CD14-positive monocyte (primary cell): ENCODE measurements at regions not wholly inside any gene's neighbourhood (a gene's known extent, or its start where the extent isn't known, plus 50 kb on each side); places are given as distances from the start of the nearest gene placed in this dataset.

ENCODE experiments used
- DNase-seq, 3 donors: peaks; one replicate each; pipeline ENCODE4 v3.0.0-alpha.2; 2011 to 2022
- H2AFZ ChIP-seq: 2 replicates; pipeline ENCODE4 v1.6.0; 2012; ENCODE audit warnings: mild to moderate bottlenecking, low read depth, low read length, inconsistent platforms; ENCODE audit not compliant: insufficient read depth, poor library complexity, severe bottlenecking
- H3K27ac ChIP-seq, 2 donors: 1 replicate in 1 of 2; 2 replicates in 1 of 2; pipeline ENCODE4 v1.5.1; 2012 to 2013; ENCODE audit warnings: low read length in 2 of 2, control low read depth in 1 of 2, inconsistent platforms in 1 of 2, low read depth in 1 of 2, mild to moderate bottlenecking in 1 of 2
- H3K27me3 ChIP-seq, 2 donors: one replicate each; pipeline versions ENCODE4 v1.6.0 to v1.6.1; 2011 to 2013; ENCODE audit warnings: low read length in 2 of 2; ENCODE audit not compliant: control insufficient read depth in 2 of 2, insufficient read depth in 2 of 2
- H3K36me3 ChIP-seq, 2 donors: replicated peaks in 1 of 2; 1 replicate in 1 of 2; 2 replicates in 1 of 2; pipeline versions ENCODE4 v1.5.1 to v1.6.1; 2012 to 2013; ENCODE audit warnings: low read length in 2 of 2, control low read depth in 1 of 2, inconsistent platforms in 1 of 2, mild to moderate bottlenecking in 1 of 2; ENCODE audit not compliant: insufficient read depth in 2 of 2, control insufficient read depth in 1 of 2
- H3K4me1 ChIP-seq, 2 donors: 1 replicate in 1 of 2; 2 replicates in 1 of 2; pipeline versions ENCODE4 v1.5.1 to v1.6.1; 2012 to 2013; ENCODE audit warnings: low read length in 2 of 2, control low read depth in 1 of 2, inconsistent platforms in 1 of 2, mild to moderate bottlenecking in 1 of 2, moderate library complexity in 1 of 2; ENCODE audit not compliant: insufficient read depth in 2 of 2, control insufficient read depth in 1 of 2
- H3K4me2 ChIP-seq: replicated peaks from 2 replicates; pipeline ENCODE3; 2012; ENCODE audit warnings: low read length, moderate library complexity, mild to moderate bottlenecking; ENCODE audit not compliant: poor library complexity, severe bottlenecking; ENCODE audit errors: extremely low read depth
- H3K4me3 ChIP-seq, 3 experiments: fragments of 200-600 bp in 1 of 3; sonication (generic) in 1 of 3; replicated peaks in 1 of 3; 1 replicate in 2 of 3; 2 replicates in 1 of 3; pipeline ENCODE4 v1.5.1; 2011 to 2013; ENCODE audit warnings: low read length in 3 of 3, mild to moderate bottlenecking in 3 of 3, control low read depth in 2 of 3, low read depth in 2 of 3, inconsistent platforms in 1 of 3, moderate library complexity in 1 of 3
- H3K79me2 ChIP-seq: 2 replicates; pipeline ENCODE4 v1.6.0; 2012; ENCODE audit warnings: mild to moderate bottlenecking, control low read depth, inconsistent platforms, low read length, moderate library complexity; ENCODE audit not compliant: insufficient read depth
- H3K9ac ChIP-seq: 2 replicates; pipeline ENCODE4 v1.6.0; 2017; ENCODE audit warnings: low read length, mild to moderate bottlenecking; ENCODE audit not compliant: insufficient read depth, poor library complexity, severe bottlenecking
- H3K9me3 ChIP-seq, 2 donors: replicated peaks in 1 of 2; 1 replicate in 1 of 2; 2 replicates in 1 of 2; pipeline versions ENCODE4 v1.5.1 to v1.6.1; 2012 to 2013; ENCODE audit warnings: low read length in 2 of 2, control low read depth in 1 of 2; ENCODE audit not compliant: control insufficient read depth in 1 of 2, insufficient read depth in 1 of 2
- H4K20me1 ChIP-seq: 2 replicates; pipeline ENCODE4 v1.6.0; 2012; ENCODE audit warnings: mild to moderate bottlenecking, low read length, control low read depth, moderate library complexity; ENCODE audit not compliant: insufficient read depth
- H3K27ac Mint-ChIP-seq, 7 donors: one replicate each; pipeline ENCODE4 v1.8.0; 2020; ENCODE audit warnings: mild to moderate bottlenecking in 7 of 7, mixed read lengths in 7 of 7, moderate library complexity in 6 of 7, inconsistent platforms in 2 of 7
- H3K27me3 Mint-ChIP-seq, 3 donors: one replicate each; pipeline ENCODE4 v1.8.0; 2021 to 2022; ENCODE audit warnings: low read depth in 3 of 3, mild to moderate bottlenecking in 3 of 3, mixed read lengths in 3 of 3, moderate library complexity in 3 of 3, inconsistent platforms in 1 of 3
- H3K36me3 Mint-ChIP-seq, 2 donors: one replicate each; pipeline ENCODE4 v1.8.0; 2020; ENCODE audit warnings: mixed read lengths in 2 of 2, inconsistent platforms in 1 of 2, mild to moderate bottlenecking in 1 of 2
- H3K4me1 Mint-ChIP-seq: one replicate; pipeline ENCODE4 v1.8.0; 2020; ENCODE audit warnings: mild to moderate bottlenecking, mixed read lengths
- H3K4me3 Mint-ChIP-seq, 2 donors: one replicate each; pipeline ENCODE4 v1.8.0; 2020; ENCODE audit warnings: mild to moderate bottlenecking in 2 of 2, mixed read lengths in 2 of 2, moderate library complexity in 1 of 2
- H3K9me3 Mint-ChIP-seq, 7 donors: one replicate each; pipeline ENCODE4 v1.8.0; 2020 to 2022; ENCODE audit warnings: mixed read lengths in 7 of 7, mild to moderate bottlenecking in 6 of 7, moderate library complexity in 6 of 7, inconsistent platforms in 2 of 7
- WGBS: methylation state at CpG from one replicate; pipeline ENCODE4 v1.1.5; 2013; ENCODE audit warnings: missing lambda C conversion rate; ENCODE audit not compliant: insufficient coverage; 5-methylcytosine and 5-hydroxymethylcytosine counted together
- intact Hi-C, 2 donors: fragments of 100-400 bp; cut with micrococcal nuclease; formaldehyde crosslinking; loops; one replicate each; pipeline versions ENCODE4 v1.15.0 to v1.15.1; 2023
- TF ChIP-seq, protein P1 (sequence below): fragments of 200-600 bp; IDR thresholded peaks from one replicate; pipeline ENCODE4 v1.8.0; 2022; ENCODE audit warnings: antibody characterized with exemption, mild to moderate bottlenecking

DNA sequence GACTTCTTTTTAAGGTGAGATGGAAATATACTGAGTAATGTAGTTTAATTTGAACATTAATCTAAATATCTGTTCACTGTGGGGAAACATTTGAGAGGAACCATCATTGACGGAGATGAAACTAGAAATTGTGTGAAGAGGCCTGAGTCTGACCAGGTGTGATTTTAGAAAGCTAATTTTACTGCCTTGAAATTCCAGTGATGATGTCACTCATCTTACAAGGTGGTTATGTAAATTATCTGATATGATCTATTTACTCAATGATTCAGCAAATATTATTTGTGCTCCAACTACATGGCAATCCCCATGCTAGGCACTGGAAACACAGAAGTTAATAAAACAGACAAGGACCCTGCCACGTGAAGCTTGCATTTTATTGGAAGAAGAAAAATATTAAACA, 435.7 kb upstream of the DCN start:
- TF ChIP-seq, protein P1, sequence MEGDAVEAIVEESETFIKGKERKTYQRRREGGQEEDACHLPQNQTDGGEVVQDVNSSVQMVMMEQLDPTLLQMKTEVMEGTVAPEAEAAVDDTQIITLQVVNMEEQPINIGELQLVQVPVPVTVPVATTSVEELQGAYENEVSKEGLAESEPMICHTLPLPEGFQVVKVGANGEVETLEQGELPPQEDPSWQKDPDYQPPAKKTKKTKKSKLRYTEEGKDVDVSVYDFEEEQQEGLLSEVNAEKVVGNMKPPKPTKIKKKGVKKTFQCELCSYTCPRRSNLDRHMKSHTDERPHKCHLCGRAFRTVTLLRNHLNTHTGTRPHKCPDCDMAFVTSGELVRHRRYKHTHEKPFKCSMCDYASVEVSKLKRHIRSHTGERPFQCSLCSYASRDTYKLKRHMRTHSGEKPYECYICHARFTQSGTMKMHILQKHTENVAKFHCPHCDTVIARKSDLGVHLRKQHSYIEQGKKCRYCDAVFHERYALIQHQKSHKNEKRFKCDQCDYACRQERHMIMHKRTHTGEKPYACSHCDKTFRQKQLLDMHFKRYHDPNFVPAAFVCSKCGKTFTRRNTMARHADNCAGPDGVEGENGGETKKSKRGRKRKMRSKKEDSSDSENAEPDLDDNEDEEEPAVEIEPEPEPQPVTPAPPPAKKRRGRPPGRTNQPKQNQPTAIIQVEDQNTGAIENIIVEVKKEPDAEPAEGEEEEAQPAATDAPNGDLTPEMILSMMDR: no peak
- Histone ChIP-seq H3K36me3 (no peaks in the 10 kb centered on the region), H3K27me3 (no peaks in the 10 kb centered on the region), H3K4me2 (no peak overlapping the region), H3K27ac (no peak overlapping the region), H3K79me2 (no peaks in the 10 kb centered on the region), H3K9ac (no peak overlapping the region), H3K9me3 (no peaks in the 10 kb centered on the region), H4K20me1 (no peaks in the 10 kb centered on the region), H3K4me1 (no peaks in the 10 kb centered on the region), H3K4me3 (no peak overlapping the region), H2AFZ (no peak overlapping the region)
- peaks cover 0 to 2% (median 2%) of the 10 kb centered on the region in 3 donors for H3K27me3 Mint-ChIP-seq
- H3K9me3 Mint-ChIP-seq: peaks cover 0 to 7% (median 3%) of the 10 kb centered on the region in 7 donors
- H3K27ac Mint-ChIP-seq: no peak overlapping the region
- no peak overlapping the region for H3K4me3 Mint-ChIP-seq
- no peaks in the 10 kb centered on the region for H3K4me1 Mint-ChIP-seq
- H3K36me3 Mint-ChIP-seq: no peaks in the 10 kb centered on the region
- DNase-seq: no peak
- WGBS: no CpG with 5 or more reads among the region's 2 CpGs
- intact Hi-C loops: no loop called here

DNA sequence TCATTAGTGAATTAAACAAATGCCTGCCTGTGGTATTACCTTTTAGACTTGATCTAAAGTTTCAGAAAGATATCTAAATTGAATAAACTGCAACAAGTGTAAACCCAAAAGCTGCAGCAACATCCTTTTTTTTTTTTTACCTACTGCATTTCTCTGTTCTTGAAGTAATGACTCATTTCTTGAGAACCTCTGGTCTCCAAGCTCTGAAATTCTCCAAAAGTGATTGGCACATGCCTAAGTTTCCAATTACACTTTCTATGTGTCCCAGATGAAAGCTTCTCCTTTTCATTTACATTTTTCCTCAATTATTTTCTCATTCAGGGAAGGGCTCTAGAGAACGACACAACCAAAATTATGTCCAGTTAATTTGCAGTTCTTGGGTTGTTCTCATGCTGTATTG, 435.2 kb upstream of the DCN start:
- Histone ChIP-seq H3K79me2 (no peaks in the 10 kb centered on the region), H3K4me1 (no peaks in the 10 kb centered on the region), H3K9me3 (no peaks in the 10 kb centered on the region), H4K20me1 (no peaks in the 10 kb centered on the region), H3K27ac (no peak overlapping the region), H3K36me3 (no peaks in the 10 kb centered on the region), H3K9ac (no peak overlapping the region), H3K4me2 (no peak overlapping the region), H3K4me3 (no peak overlapping the region), H3K27me3 (no peaks in the 10 kb centered on the region), H2AFZ (no peak overlapping the region)
- H3K4me3 Mint-ChIP-seq: no peak overlapping the region
- DNase-seq: no peak
- peaks cover 0 to 2% (median 2%) of the 10 kb centered on the region in 3 donors for H3K27me3 Mint-ChIP-seq
- H3K36me3 Mint-ChIP-seq: no peaks in the 10 kb centered on the region
- H3K9me3 Mint-ChIP-seq: peaks cover 0 to 7% (median 3%) of the 10 kb centered on the region in 7 donors
- no peaks in the 10 kb centered on the region for H3K4me1 Mint-ChIP-seq
- H3K27ac Mint-ChIP-seq: no peak overlapping the region
- WGBS: no CpG with 5 or more reads among the region's 1 CpG
- intact Hi-C loops: no loop called here
- TF ChIP-seq, protein P1: no peak
